Neural progenitor cell (in vitro differentiated cells): ENCODE measurements at regions not wholly inside any gene's neighbourhood (a gene's known extent, or its start where the extent isn't known, plus 50 kb on each side); places are given as distances from the start of the nearest gene placed in this dataset.
"Not testable (repeated sequence)": the region's sequence is repeated elsewhere in the genome, so short reads cannot be mapped to it uniquely, and the experiment has no call there.

ENCODE experiments used
- DNase-seq: peaks from one replicate; pipeline ENCODE4 v3.0.0-alpha.2; 2016; ENCODE audit warnings: low spot score
- H2AFZ ChIP-seq: fragments of 200-600 bp; sonication (generic); replicated peaks from 2 replicates; pipeline ENCODE4 v1.6.1; 2016; ENCODE audit warnings: antibody characterized with exemption
- H3F3A ChIP-seq: fragments of 200-600 bp; sonication (generic); 2 replicates; pipeline ENCODE4 v1.6.1; 2016; ENCODE audit warnings: antibody characterized with exemption, low read depth
- H3K27ac ChIP-seq: fragments of 200-600 bp; sonication (generic); 2 replicates; pipeline ENCODE4 v1.5.1; 2016; ENCODE audit warnings: mild to moderate bottlenecking
- H3K27me3 ChIP-seq: fragments of 200-600 bp; sonication (generic); 2 replicates; pipeline ENCODE4 v1.6.1; 2016; ENCODE audit warnings: mild to moderate bottlenecking, moderate library complexity
- H3K36me3 ChIP-seq: fragments of 200-600 bp; sonication (generic); 2 replicates; pipeline ENCODE4 v1.5.1; 2016
- H3K4me1 ChIP-seq: fragments of 200-600 bp; sonication (generic); 2 replicates; pipeline ENCODE4 v1.6.1; 2016; ENCODE audit warnings: mixed run types
- H3K4me2 ChIP-seq: fragments of 200-600 bp; sonication (generic); 2 replicates; pipeline ENCODE4 v1.6.1; 2016
- H3K4me3 ChIP-seq: fragments of 200-600 bp; sonication (generic); 2 replicates; pipeline ENCODE4 v1.5.1; 2016
- H3K79me2 ChIP-seq: fragments of 200-600 bp; sonication (generic); 2 replicates; pipeline ENCODE4 v1.6.1; 2016; ENCODE audit warnings: low read depth
- H3K9ac ChIP-seq: fragments of 200-600 bp; sonication (generic); 2 replicates; pipeline ENCODE4 v1.6.1; 2016
- H3K9me3 ChIP-seq: fragments of 200-600 bp; sonication (generic); 2 replicates; pipeline ENCODE4 v1.5.1; 2016; ENCODE audit warnings: low read depth
- H4K20me1 ChIP-seq: fragments of 200-600 bp; sonication (generic); 2 replicates; pipeline ENCODE4 v1.6.1; 2016; ENCODE audit warnings: low read depth
- H3K27ac Mint-ChIP-seq: 3 replicates; pipeline ENCODE4 v1.8.0; 2021; ENCODE audit warnings: mixed read lengths
- H3K27me3 Mint-ChIP-seq: 2 replicates; pipeline ENCODE4 v1.8.0; 2022; ENCODE audit warnings: low read depth, mild to moderate bottlenecking, inconsistent platforms, moderate library complexity, mixed read lengths; ENCODE audit not compliant: insufficient read depth
- H3K36me3 Mint-ChIP-seq: 3 replicates; pipeline ENCODE4 v1.8.0; 2021; ENCODE audit warnings: mixed read lengths
- H3K4me1 Mint-ChIP-seq: 3 replicates; pipeline ENCODE4 v1.8.0; 2021; ENCODE audit warnings: mixed read lengths
- H3K4me3 Mint-ChIP-seq: 3 replicates; pipeline ENCODE4 v1.8.0; 2021; ENCODE audit warnings: mild to moderate bottlenecking, moderate library complexity, mixed read lengths
- H3K9me3 Mint-ChIP-seq: 3 replicates; pipeline ENCODE4 v1.8.0; 2020; ENCODE audit warnings: mixed read lengths
- EZH2 ChIP-seq: fragments of 200-600 bp; sonication (generic); IDR thresholded peaks from 2 replicates; pipeline ENCODE4 v1.6.1; 2017; ENCODE audit warnings: antibody characterized with exemption, mild to moderate bottlenecking, moderate library complexity
- EZH2phosphoT487 ChIP-seq: fragments of 200-600 bp; sonication (generic); IDR thresholded peaks from 2 replicates; pipeline ENCODE4 v1.6.1; 2017; ENCODE audit warnings: antibody characterized with exemption
- TF ChIP-seq, protein P1 (sequence below): fragments of 200-600 bp; sonication (generic); IDR thresholded peaks from 2 replicates; pipeline ENCODE4 v1.5.1; 2017; ENCODE audit warnings: antibody characterized with exemption, mild to moderate bottlenecking

- no peaks in the 10 kb centered on the region for H3K79me2 ChIP-seq
- H3K4me1 ChIP-seq, result peaks cover 13% of the 10 kb centered on the region
- H3K36me3 Mint-ChIP-seq, result no peaks in the 10 kb centered on the region
- H3K4me2 ChIP-seq, result no peak overlapping the region
- H3K9ac ChIP-seq, result no peak overlapping the region
- H3K9me3 Mint-ChIP-seq, result peaks cover 21% of the 10 kb centered on the region
- no peak overlapping the region for H3K4me3 ChIP-seq
- no peak for DNase-seq
- peaks cover 14% of the 10 kb centered on the region for H3F3A ChIP-seq
- TF ChIP-seq EZH2, result no peak
- H4K20me1 ChIP-seq, result no peaks in the 10 kb centered on the region
- H2AFZ ChIP-seq, result no peak overlapping the region
- no peak overlapping the region for H3K27ac Mint-ChIP-seq
- no peaks in the 10 kb centered on the region for H3K9me3 ChIP-seq
- H3K36me3 ChIP-seq, result no peaks in the 10 kb centered on the region
- no peaks in the 10 kb centered on the region for H3K27me3 ChIP-seq
- no peaks in the 10 kb centered on the region for H3K27me3 Mint-ChIP-seq
- no peak overlapping the region for H3K4me3 Mint-ChIP-seq
- no peak overlapping the region for H3K27ac ChIP-seq
- peaks cover 7% of the 10 kb centered on the region for H3K4me1 Mint-ChIP-seq
These were observed 393.5 kb upstream of the PBX1 start for GRCh38 chr1:164165466-164165865.

GRCh38 chr1:164166454-164166853, 392.5 kb upstream of the PBX1 start:
- H3K9me3 Mint-ChIP-seq, result peaks cover 23% of the 10 kb centered on the region
- H3K4me1 Mint-ChIP-seq, H3K27me3 ChIP-seq, H3K27ac Mint-ChIP-seq, H3K4me3 ChIP-seq, H3K27me3 Mint-ChIP-seq, H3K9ac ChIP-seq, H3K4me2 ChIP-seq, H4K20me1 ChIP-seq, H3K4me3 Mint-ChIP-seq, H3K36me3 Mint-ChIP-seq, H3K36me3 ChIP-seq, H2AFZ ChIP-seq, H3K27ac ChIP-seq, DNase-seq, H3K9me3 ChIP-seq, H3K79me2 ChIP-seq: not testable (repeated sequence)
- H3K4me1 ChIP-seq, result peaks cover 13% of the 10 kb centered on the region
- TF ChIP-seq, protein P1, sequence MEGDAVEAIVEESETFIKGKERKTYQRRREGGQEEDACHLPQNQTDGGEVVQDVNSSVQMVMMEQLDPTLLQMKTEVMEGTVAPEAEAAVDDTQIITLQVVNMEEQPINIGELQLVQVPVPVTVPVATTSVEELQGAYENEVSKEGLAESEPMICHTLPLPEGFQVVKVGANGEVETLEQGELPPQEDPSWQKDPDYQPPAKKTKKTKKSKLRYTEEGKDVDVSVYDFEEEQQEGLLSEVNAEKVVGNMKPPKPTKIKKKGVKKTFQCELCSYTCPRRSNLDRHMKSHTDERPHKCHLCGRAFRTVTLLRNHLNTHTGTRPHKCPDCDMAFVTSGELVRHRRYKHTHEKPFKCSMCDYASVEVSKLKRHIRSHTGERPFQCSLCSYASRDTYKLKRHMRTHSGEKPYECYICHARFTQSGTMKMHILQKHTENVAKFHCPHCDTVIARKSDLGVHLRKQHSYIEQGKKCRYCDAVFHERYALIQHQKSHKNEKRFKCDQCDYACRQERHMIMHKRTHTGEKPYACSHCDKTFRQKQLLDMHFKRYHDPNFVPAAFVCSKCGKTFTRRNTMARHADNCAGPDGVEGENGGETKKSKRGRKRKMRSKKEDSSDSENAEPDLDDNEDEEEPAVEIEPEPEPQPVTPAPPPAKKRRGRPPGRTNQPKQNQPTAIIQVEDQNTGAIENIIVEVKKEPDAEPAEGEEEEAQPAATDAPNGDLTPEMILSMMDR, result peak; percentile 29
- H3F3A ChIP-seq, result peaks cover 14% of the 10 kb centered on the region

GRCh38 chr1:164177118-164177517, 381.9 kb upstream of the PBX1 start:
- TF ChIP-seq EZH2 (no peak), EZH2phosphoT487 (no peak)
- TF ChIP-seq, protein P1, result no peak
- H3K9me3 Mint-ChIP-seq, result no peaks in the 10 kb centered on the region
- no peak for DNase-seq
- Histone ChIP-seq H3K27me3 (no peaks in the 10 kb centered on the region), H3K36me3 (no peaks in the 10 kb centered on the region), H3K4me3 (no peak overlapping the region), H3K9ac (no peak overlapping the region), H3K9me3 (no peaks in the 10 kb centered on the region), H2AFZ (no peak overlapping the region), H3F3A (no peaks in the 10 kb centered on the region), H4K20me1 (no peaks in the 10 kb centered on the region), H3K4me1 (no peaks in the 10 kb centered on the region), H3K27ac (no peak overlapping the region), H3K4me2 (no peak overlapping the region), H3K79me2 (no peaks in the 10 kb centered on the region)
- H3K27ac Mint-ChIP-seq, result no peak overlapping the region
- H3K4me3 Mint-ChIP-seq, result no peak overlapping the region
- peaks cover 2% of the 10 kb centered on the region for H3K27me3 Mint-ChIP-seq
- H3K36me3 Mint-ChIP-seq, result no peaks in the 10 kb centered on the region
- no peaks in the 10 kb centered on the region for H3K4me1 Mint-ChIP-seq

DNA sequence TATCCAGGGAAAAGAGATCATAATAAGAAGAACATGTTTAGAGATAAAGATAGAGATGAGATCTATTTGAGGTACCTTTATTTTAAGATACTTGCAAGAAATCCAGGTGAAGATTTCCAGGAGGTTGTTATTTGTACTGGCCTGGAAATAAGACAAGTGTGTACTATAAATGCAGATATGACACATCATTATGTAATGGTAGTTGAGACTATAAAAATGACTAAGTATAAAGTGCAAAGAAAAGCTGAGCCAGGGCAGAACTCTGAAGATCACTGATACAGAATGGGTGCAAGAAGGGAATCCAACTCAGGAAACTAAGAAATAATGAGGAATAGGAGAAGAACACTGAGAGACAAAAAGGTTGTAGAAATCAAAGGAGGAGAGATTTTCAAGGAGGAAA, 378.2 kb upstream of the PBX1 start:
- Histone ChIP-seq H3K9ac (no peak overlapping the region), H3F3A (no peaks in the 10 kb centered on the region), H3K79me2 (no peaks in the 10 kb centered on the region), H2AFZ (no peak overlapping the region), H3K4me1 (no peaks in the 10 kb centered on the region), H3K9me3 (no peaks in the 10 kb centered on the region), H4K20me1 (no peaks in the 10 kb centered on the region), H3K4me3 (no peak overlapping the region), H3K36me3 (no peaks in the 10 kb centered on the region), H3K27me3 (no peaks in the 10 kb centered on the region), H3K4me2 (no peak overlapping the region), H3K27ac (no peak overlapping the region)
- Mint-ChIP-seq H3K9me3 (no peaks in the 10 kb centered on the region), H3K27me3 (peaks cover 2% of the 10 kb centered on the region), H3K4me3 (no peak overlapping the region), H3K36me3 (no peaks in the 10 kb centered on the region), H3K27ac (no peak overlapping the region), H3K4me1 (no peaks in the 10 kb centered on the region)
- TF ChIP-seq, protein P1, result no peak
- no peak for TF ChIP-seq EZH2
- TF ChIP-seq EZH2phosphoT487, result no peak
- DNase-seq, result no peak
